NCI-H2196 (cell line): ENCODE measurements at regions not wholly inside any gene's neighbourhood (a gene's known extent, or its start where the extent isn't known, plus 50 kb on each side); places are given as distances from the start of the nearest gene placed in this dataset.

Experiments used
- DNase-seq: peaks from one replicate; lab custom pipeline; 2025; ENCODE audit not compliant: unreplicated experiment; lab: John Stamatoyannopoulos, UW

GRCh38 chr1:104794035-104794434, 1044.3 kb downstream of the AMY1C start:
- DNase-seq = no peak

- DNase-seq = no peak
These were observed 1046.2 kb downstream of the AMY1C start for GRCh38 chr1:104795931-104796330.

GRCh38 chr1:104797982-104798381, 1048.3 kb downstream of the AMY1C start:
- DNase-seq = no peak

GRCh38 chr1:104801344-104801743, 1051.6 kb downstream of the AMY1C start:
- DNase-seq = no peak

- no peak for DNase-seq
These were observed 1054.4 kb downstream of the AMY1C start for GRCh38 chr1:104804147-104804546.

- no peak for DNase-seq
These were observed 1057.9 kb downstream of the AMY1C start for GRCh38 chr1:104807590-104807989.

- no peak for DNase-seq
These were observed 1075.7 kb downstream of the AMY1C start for GRCh38 chr1:104825401-104825800.

GRCh38 chr1:104830534-104830933, 1080.8 kb downstream of the AMY1C start:
- no peak for DNase-seq

- DNase-seq = no peak
These were observed 1102.5 kb downstream of the AMY1C start for GRCh38 chr1:104852151-104852550.

- no peak for DNase-seq
These were observed 1103.6 kb downstream of the AMY1C start for GRCh38 chr1:104853276-104853675.

GRCh38 chr1:104854529-104854928, 1104.8 kb downstream of the AMY1C start:
- no peak for DNase-seq

GRCh38 chr1:104855550-104855949, 1105.9 kb downstream of the AMY1C start:
- DNase-seq = no peak

- DNase-seq = no peak
These were observed 1106.4 kb downstream of the AMY1C start for GRCh38 chr1:104856091-104856490.

GRCh38 chr1:104856518-104856917, 1106.8 kb downstream of the AMY1C start:
- DNase-seq = no peak

GRCh38 chr1:104868794-104869193, 1119.1 kb downstream of the AMY1C start:
- DNase-seq = no peak

- no peak for DNase-seq
These were observed 1124.3 kb downstream of the AMY1C start for GRCh38 chr1:104874044-104874443.

GRCh38 chr1:104878203-104878909, 1128.7 kb downstream of the AMY1C start:
- DNase-seq = no peak

GRCh38 chr1:104884939-104885338, 1135.2 kb downstream of the AMY1C start:
- DNase-seq = no peak

GRCh38 chr1:104905322-104905721, 1155.6 kb downstream of the AMY1C start:
- DNase-seq = no peak

GRCh38 chr1:104906141-104906540, 1156.4 kb downstream of the AMY1C start:
- no peak for DNase-seq

GRCh38 chr1:104919188-104919587, 1169.5 kb downstream of the AMY1C start:
- DNase-seq = no peak

- DNase-seq = no peak
These were observed 1171.8 kb downstream of the AMY1C start for GRCh38 chr1:104921525-104921924.

GRCh38 chr1:104923075-104923474, 1173.4 kb downstream of the AMY1C start:
- DNase-seq = no peak
